GM20431 (cell line): ENCODE measurements at regions not wholly inside any gene's neighbourhood (a gene's known extent, or its start where the extent isn't known, plus 50 kb on each side); places are given as distances from the start of the nearest gene placed in this dataset.

Experiments
- in situ Hi-C: fragments of 300-500 bp; cut with MseI, MboI; formaldehyde crosslinking; loops from one replicate; pipeline ENCODE4 v1.15.0; 2020; ENCODE audit warnings: low sequenced_read_pairs; ENCODE audit not compliant: unreplicated experiment

GRCh38 chr16:11492808-11493530, 93.8 kb downstream of the LITAF start:
- in situ Hi-C loops, result no loop called here

GRCh38 chr16:11493531-11493929, 93.2 kb downstream of the LITAF start:
- in situ Hi-C loops, result no loop called here

- in situ Hi-C loops, result no loop called here
Observed at GRCh38 chr16:11494029-11494428, 92.7 kb downstream of the LITAF start.

- in situ Hi-C loops, result no loop called here
Observed at GRCh38 chr16:11494433-11494832, 92.3 kb downstream of the LITAF start.

- in situ Hi-C loops, result no loop called here
Observed at GRCh38 chr16:11495066-11495407, 91.7 kb downstream of the LITAF start.
